Stimulated activated CD8-positive, alpha-beta memory T cell treated with anti-CD3 and anti-CD28 coated beads, Interleukin-7, amount 100 ng/mL, for 1 hour (primary cell): ENCODE measurements at regions not wholly inside any gene's neighbourhood (a gene's known extent, or its start where the extent isn't known, plus 50 kb on each side); places are given as distances from the start of the nearest gene placed in this dataset.
"Not testable (repeated sequence)": the region's sequence is repeated elsewhere in the genome, so short reads cannot be mapped to it uniquely, and the experiment has no call there.

ENCODE experiments used
- DNase-seq, 2 donors: peaks; one replicate each; pipeline ENCODE4 v3.0.0-alpha.2; 2020; ENCODE audit warnings: low read depth in 2 of 2

DNA sequence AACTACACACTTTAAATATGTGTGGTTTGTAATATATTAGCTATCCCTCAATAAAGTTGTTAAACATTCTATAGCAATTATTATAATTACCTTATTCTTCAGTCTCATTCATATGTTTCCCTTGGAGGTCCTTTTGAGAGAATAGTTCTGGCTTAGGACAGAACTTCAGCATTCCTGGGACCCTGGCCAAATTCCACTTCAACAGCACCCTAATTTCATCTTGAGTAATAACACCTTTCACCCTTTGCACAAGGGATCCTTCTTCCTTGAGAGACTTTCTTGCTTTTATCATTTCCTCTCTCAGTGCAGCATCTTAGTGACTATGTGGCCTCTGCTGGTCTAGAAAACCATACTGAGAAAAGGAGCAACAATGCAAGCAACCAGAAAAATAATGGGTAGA is 255.9 kb downstream of the C11orf87 start:
- DNase-seq: no peak

DNA sequence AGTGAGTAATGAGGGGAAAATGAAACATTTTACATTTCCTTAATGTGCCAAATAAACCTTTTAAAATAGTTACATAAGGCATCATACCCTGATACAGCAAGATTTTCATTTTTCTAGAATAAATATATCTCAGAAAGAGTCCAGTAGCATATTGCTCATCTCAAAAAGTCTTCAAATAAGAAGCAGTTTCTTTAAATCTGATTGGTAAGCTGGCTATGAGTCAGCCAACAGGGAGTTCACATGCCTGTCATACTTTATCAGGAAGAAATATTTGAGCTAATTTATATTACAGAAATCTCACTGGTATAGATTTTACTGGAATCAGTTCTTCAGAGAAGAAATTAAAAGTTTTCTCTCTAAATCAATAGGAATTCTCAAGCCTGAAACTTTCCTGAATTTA is 258.1 kb downstream of the C11orf87 start:
- DNase-seq: no peak

DNA sequence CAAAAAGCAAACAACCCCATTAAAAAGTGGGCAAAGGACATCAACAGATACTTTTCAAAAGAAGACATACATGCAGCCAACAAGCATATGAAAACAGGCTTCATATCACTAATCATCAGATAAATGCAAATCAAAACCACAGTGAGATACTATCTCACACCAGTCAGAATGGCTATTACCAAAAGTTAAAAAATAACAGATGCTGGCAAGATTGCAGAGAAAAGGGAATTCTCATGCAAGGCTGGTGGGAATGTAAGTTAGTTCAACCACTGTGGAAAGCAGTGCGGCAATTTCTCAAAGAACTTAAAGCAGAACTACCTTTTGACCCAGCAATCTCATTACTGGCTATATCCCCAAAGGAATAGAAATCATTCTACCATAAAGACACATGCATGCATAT is 260.8 kb downstream of the C11orf87 start:
- not testable (repeated sequence) for DNase-seq

DNA sequence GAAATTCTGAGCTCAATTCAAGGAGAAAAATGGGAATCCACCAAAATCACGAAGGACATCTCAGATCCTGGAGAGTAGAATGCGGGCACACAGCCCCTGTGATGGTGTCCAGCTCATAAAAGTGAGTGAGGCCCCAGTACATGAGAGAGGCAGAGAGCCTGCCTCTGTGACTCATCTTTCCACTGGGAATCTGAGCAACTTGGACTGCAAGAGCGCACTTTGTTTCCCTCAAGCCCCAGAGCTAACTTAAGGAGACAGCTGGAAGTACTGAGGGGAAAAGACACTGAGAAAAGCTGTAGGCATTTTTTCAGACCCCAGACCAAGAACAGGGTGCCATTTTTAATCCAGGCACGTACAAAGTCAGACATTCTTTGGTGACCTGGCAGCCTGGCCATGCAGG is 273.7 kb downstream of the C11orf87 start:
- DNase-seq: no peak

DNA sequence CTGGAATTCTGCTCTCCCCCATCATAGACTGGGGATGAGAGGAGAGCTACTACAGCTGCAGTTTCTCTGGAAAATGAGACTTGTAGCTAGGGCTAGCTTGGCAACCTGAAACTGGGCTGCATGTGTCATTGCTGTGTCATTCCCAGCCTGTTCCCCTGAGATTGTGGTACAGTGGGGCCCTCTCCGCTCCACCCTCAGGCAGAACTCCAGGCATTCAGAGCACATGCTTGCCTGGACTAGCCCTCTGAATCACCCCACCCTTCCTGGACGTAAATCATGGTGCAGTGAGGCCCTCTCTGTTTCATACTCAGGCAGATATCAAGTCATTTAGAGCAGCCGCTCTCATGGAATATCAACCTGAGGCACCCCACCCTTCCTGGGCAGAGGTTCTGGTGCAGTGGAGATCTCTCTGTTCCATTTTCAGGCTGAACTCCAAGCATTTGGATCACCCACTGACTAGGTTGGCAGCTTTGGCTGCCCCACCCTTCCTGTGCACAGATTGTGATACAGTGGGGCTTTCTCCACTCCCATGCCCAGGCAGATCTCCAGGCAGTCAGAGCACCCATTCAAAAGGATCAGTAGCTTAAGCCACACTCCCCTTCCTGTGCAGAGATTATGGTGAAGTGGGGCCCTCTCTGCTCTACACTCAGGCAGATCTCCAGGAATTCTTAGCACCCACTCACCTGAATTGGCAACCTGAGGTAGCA is 274.4 kb downstream of the C11orf87 start:
- DNase-seq: no peak

DNA sequence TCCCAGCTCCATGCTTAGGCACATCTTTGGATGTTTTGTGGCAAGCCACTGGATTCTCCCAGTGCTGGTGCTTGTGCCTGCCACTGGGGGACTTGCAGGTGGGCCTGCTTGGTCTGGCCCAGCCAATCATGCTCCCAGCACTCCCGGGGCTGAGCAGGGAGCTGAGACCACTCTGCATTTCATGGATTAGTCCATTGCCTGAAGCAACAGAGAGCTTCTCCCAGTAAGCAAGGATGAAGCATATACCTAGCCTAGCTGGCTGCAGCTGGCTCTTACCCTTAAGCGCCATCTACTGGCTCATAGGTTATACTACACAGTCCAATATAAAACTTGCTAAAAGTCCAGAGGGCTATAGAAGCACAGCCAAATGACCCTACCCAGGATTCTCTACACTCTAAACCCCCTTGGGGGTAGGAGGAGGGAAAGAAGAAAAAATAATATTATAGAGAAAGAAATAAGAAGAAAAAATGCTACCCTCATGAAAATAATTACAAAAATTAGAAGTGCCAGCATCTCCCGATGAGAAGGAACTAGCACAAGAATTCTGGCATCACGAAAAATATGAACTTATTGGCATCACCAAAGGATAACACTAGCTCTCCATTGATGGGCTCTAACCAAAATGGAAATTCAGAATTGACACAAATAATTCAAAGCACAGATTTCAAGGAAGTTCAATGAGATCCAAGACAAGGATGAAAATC is 275.3 kb downstream of the C11orf87 start:
- DNase-seq: no peak

DNA sequence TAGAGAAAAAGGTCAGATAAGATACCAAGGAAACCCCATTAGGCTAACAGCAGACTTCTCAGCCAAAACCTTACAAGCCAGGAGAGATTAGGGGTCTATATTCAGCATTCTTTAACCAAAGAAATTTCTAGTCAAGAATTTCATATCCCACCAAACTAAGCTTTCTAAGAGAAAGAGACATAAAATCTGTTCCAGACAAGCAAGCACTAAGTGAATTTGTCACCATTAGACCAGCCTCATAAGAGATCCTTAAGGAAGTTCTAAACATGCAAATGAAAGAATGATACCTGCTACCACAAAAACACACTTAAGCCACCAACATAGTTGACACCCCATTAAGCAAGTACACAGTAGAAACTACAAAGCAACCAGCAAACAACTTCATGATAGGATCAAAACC is 276.2 kb downstream of the C11orf87 start:
- DNase-seq: no peak

DNA sequence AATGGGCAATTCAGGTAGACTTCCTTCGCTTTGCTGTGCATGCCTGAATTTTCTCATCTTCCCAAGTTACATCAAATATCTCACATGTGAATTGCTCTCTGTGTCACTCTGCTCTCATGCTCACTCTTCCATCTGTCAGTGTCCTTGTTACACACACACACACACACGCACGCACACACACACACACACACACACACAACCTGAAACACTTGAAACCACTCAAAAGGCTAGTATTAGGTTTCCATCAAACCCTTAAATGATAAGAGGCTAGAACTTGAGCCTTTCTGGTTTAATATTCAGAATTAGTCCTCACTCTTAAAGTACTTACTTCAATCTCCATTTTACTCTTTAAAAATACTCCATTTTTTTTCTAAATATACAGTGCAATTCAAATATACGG is 282.4 kb downstream of the C11orf87 start:
- DNase-seq: no peak

DNA sequence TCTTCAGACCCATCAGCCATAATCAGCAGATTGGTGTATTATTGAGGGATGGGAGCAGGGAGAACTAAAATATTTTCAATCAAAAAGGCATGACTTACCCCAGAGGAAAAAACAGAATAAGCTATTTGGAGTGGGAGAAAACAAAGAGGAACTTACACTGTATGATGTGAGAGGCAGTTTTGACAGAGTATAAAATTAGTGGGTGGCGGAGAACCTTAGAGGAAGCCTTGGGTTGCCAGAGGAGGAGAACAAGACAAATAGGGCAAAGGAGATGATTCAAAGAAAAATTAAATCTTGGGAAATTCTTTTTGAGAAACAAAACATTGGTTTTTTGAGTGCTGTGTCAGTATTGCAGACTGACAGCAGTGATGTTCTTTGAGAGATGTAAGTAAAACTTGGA is 285.0 kb downstream of the C11orf87 start:
- no peak for DNase-seq

DNA sequence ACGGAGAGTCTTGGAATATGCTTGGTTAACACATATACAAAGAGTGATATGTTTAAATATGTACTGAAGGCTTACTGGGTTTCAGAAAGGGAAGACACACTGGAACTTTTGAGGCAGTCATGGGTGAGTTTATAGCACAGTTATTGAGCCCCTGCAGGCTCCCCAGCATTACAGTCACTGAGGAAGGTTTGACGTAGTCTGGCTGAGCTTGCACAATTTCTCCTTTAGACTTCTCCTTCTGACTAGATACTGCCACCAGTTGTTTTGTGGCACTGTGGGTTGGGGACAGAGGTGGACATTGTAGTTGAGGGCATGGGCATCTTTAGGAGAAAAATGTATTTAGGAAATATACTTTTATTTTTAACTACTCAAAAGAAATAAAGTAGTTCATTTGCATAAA is 285.4 kb downstream of the C11orf87 start:
- no peak for DNase-seq

DNA sequence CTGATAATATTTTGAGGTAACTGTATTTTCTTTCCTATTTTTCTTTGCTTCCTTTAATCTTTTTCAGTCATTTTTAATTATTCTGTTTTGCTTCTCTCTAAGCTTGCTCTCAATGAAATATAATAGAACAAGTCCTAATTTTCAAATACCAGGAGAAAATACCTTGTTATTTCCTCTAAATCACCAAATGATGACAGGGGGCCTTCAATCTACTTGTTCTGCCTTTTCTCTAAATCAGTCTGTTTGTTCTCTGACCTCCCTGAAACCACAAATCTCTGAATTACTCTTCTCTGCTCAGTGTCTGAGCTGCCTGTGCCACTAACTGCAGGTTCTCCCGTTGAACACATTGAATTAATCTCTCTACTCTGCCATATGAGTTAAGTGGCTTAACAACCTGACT is 286.2 kb downstream of the C11orf87 start:
- DNase-seq: no peak

DNA sequence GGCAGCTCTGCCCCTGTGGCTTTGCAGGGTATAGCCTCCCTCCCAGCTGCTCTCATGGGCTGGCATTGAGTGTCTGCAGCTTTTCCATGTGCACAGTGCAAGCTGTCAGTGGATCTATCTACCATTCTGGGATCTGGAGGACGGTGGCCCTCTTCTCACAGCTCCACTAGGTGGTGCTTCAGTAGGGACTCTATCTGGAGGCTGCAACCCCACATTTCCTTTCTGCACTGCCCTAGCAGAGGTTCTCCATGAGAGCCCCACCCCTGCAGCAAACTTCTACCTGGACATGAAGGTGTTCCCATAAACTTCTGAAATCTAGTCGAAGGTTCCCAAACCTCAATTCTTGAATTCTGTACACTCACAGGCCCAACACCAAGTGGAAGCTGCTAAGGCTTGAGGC is 292.5 kb downstream of the C11orf87 start:
- DNase-seq: not testable (repeated sequence)

DNA sequence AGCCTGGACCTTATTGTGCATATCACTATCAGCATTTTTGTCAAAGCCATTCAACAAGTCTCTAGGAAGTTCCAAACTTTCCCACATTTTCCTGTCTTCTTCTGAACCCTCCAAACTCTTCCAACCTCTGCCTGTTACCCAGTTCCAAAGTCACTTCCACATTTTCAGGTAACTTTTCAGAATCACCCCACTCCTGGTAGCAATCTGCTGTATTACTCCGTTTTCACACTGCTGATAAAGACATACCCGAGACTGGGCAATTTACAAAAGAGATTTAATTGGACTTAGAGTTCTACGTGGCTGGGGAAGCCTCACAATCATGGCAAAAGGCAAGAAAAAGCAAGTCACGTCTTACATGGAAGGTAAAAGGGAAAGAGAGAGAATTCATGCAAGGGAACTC is 293.4 kb downstream of the C11orf87 start:
- DNase-seq: not testable (repeated sequence)

DNA sequence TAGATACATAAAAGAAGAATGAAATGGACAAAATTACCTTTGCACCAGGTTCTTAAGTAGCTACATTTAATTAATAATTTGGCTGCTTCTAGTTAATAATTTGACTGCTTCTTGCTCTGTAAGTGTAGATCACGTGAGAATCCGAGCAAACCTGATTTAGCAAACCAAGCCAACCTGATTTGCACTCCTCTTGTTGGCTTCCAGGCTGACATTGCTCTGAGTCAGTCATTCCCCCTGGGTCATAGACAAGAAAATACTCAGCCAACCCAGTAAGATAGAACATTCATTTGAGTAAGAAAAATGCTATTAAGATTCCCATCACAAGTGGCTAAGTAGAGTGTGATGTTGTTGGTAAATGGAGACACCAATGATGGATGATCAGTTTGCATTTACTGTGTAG is 304.1 kb downstream of the C11orf87 start:
- no peak for DNase-seq

DNA sequence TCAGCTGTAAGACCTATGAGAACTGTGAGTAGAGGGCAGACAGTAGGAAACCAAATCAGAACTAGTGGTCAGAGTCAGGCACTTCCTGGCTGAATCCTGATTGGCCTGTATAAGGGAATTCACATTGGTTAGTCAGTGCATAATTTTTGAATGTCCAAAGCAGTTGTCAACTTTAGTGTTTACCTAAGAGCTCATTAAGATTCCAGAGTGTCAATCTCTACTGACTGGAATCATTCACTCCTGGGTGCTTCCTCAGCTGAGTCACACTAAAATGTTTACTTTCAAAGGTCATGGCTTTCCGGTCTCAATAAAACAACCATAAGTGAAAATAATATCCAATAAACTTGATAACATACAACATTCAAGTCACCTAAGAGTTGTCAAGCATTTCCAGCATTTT is 306.1 kb downstream of the C11orf87 start:
- no peak for DNase-seq

DNA sequence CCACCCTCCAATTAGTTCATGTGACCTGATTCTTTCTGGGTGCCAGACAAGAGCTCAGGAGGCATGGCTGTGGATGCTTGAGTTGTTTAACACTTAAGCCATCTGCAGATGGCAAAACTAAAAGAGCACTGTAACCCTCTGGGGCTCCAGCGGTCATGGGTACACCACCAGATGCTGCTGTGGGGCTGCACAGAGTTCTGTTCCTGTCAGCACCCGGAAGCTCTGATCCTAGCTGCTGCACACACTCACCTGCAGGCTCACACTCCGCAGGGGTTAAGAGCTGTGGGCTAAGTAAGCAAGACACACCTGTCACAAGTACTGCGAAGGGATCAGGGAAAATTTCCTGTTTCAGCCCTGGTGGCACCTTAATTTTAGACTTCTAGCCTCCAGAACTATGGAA is 307.8 kb downstream of the C11orf87 start:
- DNase-seq: no peak

DNA sequence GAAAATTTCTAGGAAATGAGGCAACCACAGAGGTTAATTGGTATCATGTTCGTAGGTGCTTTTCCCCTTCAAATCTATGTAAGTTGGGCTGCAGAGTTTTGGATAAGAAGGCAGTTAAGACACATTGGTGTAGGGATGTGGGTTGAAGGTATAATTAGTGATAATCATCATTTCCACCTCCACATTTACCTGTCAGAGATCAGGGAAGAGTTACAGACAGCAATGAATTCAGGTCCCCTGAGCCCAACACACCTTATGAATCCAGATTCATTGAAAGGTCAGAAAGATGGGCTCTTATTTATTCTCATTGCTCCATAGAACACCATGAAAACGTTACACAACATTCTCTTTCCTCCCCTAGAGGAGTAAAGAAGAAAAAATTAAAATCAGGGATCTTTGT is 308.7 kb downstream of the C11orf87 start:
- DNase-seq: no peak

DNA sequence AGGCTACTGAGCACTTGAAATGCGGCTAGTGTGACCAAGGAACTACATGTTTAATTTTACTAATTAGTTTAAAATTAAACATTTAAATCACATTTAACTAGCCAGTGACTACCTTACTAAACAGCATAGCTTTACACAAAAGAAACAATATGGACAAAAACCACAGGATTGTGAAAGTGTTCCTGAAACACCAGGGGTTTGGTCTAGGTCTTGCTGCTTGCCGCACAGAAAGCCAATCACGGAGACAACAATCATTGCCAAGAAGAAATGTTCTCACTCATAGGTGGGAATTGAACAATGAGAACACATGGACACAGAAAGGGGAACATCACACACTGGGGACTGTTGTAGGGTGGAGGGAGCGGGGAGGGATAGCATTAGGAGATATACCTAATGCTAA is 309.5 kb downstream of the C11orf87 start:
- no peak for DNase-seq

DNA sequence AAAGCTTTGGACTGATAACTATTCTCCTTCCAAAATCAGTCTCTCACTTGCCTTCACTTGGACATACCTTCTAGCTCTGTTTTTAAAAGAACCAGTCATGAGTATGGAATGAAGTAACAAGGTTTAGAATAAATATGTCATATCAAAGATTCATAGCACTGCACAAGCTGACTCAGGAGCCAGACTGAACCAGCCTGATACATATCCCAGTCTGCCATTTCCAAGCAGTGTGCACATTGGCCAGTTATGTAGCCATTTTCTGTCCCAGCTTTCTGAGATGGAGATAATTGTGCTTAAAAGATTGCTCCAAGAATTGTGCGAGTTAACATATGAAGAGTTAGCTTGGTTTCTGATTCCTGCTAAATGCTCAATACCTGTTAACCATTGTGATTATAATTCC is 311.3 kb downstream of the C11orf87 start:
- DNase-seq: no peak

DNA sequence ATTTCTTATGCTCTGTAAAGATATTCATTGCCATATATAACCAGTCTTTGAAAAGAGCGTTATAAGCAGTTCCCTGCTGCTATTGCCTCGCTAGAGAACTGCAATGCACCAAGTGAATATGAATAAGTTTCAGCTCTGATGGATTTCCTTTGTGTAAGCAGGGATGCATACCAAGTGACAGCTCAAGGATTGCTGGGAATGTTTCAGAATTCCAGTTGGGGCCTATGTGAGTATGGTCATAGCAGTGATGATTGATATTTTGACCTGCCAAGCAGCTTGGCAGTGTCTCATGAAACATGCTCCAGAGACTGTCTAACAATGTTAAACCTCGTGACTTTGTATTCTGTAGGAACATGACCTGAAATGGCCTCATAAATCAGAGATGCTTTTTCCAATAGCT is 312.6 kb downstream of the C11orf87 start:
- DNase-seq: no peak

DNA sequence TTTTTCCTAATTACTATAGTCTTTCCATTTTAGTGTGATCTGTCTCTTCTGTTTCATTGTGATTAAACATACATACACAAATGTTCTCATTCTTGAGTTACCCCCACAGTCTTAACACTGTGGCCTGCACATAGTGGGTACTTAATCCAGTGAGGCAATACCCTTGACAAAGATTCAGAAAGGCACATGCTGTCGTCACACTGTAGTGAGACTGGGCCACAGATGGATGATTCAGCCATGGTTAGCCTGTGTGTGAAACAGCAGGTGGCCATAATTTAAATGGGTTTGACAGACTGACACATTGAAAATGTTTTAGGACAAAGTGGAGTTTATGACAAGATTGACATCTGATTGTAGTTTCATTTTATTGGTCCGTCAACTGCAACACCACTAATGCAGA is 313.1 kb downstream of the C11orf87 start:
- no peak for DNase-seq

DNA sequence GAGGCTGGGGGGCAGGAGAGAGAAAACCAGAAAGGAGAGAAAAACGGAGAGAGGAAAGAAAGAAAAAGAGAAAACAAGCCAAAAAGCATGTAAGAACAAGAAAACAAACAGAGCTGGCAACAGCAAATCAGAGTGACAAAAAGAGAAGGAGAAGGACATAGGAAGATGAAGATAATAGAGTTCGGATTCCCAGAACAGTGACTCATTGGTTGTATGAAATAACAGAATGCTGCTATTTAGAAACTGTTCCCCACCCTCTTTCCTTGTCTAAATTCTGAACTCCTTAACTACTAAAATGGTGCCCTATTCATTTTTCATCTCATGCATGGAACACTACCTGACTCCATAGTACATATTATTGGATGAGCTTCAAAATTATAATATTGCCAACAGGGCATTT is 317.4 kb downstream of the C11orf87 start:
- no peak for DNase-seq

DNA sequence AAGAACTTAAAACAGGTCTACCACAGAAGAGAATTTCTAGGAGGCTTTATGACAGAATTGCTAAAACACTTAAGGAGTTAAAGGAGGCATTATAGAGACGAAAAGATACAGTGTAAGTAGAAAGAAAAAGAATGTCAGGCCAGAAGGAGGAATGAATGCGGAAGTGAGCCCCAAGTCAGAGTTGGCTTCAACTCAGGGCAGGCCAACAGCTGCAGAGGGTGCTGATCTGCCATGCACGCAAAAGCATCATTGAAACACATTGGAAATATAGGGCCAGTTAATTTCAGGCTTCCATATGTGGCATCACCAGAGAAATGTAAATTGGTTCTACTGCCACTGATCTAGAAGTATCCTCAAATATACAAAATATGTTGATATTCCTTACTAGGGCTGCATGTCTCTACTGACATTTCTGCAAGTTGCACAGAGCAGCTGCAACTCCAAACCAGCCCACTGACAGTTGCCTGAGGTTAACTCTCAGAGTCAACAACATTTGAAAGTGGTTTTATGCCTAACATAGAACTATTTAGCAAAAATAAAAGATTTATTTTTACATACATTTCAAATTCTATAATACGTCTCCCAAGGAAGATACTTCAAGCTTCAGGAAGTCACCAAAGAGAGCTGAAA is 324.1 kb downstream of the C11orf87 start:
- no peak for DNase-seq
